CD4-positive, alpha-beta T cell (primary cell): ENCODE measurements at regions not wholly inside any gene's neighbourhood (a gene's known extent, or its start where the extent isn't known, plus 50 kb on each side); places are given as distances from the start of the nearest gene placed in this dataset.
"Not testable (repeated sequence)": the region's sequence is repeated elsewhere in the genome, so short reads cannot be mapped to it uniquely, and the experiment has no call there.

Experiments used
- ATAC-seq: fragments of 200-7000 bp; cut with Tn5 transposase; one replicate; pipeline ENCODE4 v1.10.0; 2022; ENCODE audit warnings: mild to moderate bottlenecking; ENCODE audit not compliant: poor library complexity
- CTCF ChIA-PET: fragments of 350-600 bp; sonication (Branson Sonifier 250); formaldehyde crosslinking; loops from one replicate; lab custom pipeline; 2021; ENCODE audit warnings: antibody characterized with exemption, inconsistent platforms; lab: Charles Lee
- POLR2A ChIA-PET: fragments of 350-600 bp; sonication (Branson Sonifier 250); formaldehyde crosslinking; loops from one replicate; lab custom pipeline; 2021; ENCODE audit warnings: antibody characterized with exemption, inconsistent platforms; lab: Charles Lee
- DNase-seq, 14 experiments: peaks; one replicate each; pipeline ENCODE4 v3.0.0-alpha.2; 2013 to 2020; ENCODE audit warnings: mixed read lengths in 2 of 14
- H3K27ac ChIP-seq, 2 donors: one replicate each; pipeline versions ENCODE4 v1.5.1 to v1.7.0; 2013; ENCODE audit warnings: low read length in 2 of 2, low read depth in 1 of 2, mild to moderate bottlenecking in 1 of 2
- H3K27me3 ChIP-seq, 2 experiments: 1 replicate in 1 of 2; 2 replicates in 1 of 2; pipeline versions ENCODE4 v1.6.1 to v1.7.0; 2013; ENCODE audit warnings: low read length in 2 of 2, control low read depth in 1 of 2, mild to moderate bottlenecking in 1 of 2, moderate library complexity in 1 of 2; ENCODE audit not compliant: insufficient read depth in 2 of 2, control insufficient read depth in 1 of 2
- H3K36me3 ChIP-seq: one replicate; pipeline ENCODE4 v1.6.1; 2013; ENCODE audit warnings: low read length, control low read depth; ENCODE audit not compliant: insufficient read depth
- H3K4me1 ChIP-seq: one replicate; pipeline ENCODE4 v1.6.1; 2013; ENCODE audit warnings: low read length, control low read depth; ENCODE audit not compliant: insufficient read depth
- H3K4me3 ChIP-seq: one replicate; pipeline ENCODE4 v1.5.1; 2013; ENCODE audit warnings: mild to moderate bottlenecking, low read length, moderate library complexity
- H3K9me3 ChIP-seq, 2 experiments: 1 replicate in 1 of 2; 2 replicates in 1 of 2; pipeline versions ENCODE4 v1.6.1 to v1.7.0; 2013; ENCODE audit warnings: low read length in 2 of 2, mild to moderate bottlenecking in 2 of 2, control low read depth in 1 of 2, moderate library complexity in 1 of 2; ENCODE audit not compliant: control insufficient read depth in 1 of 2, insufficient read depth in 1 of 2
- H3K27ac Mint-ChIP-seq: one replicate; pipeline ENCODE4 v1.8.0; 2020; ENCODE audit warnings: mixed read lengths
- H3K27me3 Mint-ChIP-seq: one replicate; pipeline ENCODE4 v1.8.0; 2021; ENCODE audit warnings: mixed read lengths
- H3K36me3 Mint-ChIP-seq: one replicate; pipeline ENCODE4 v1.8.0; 2021; ENCODE audit warnings: low read depth, mixed read lengths
- H3K4me1 Mint-ChIP-seq: one replicate; pipeline ENCODE4 v1.8.0; 2021; ENCODE audit warnings: low read depth, mixed read lengths
- H3K4me3 Mint-ChIP-seq: one replicate; pipeline ENCODE4 v1.8.0; 2020; ENCODE audit warnings: mild to moderate bottlenecking, mixed read lengths
- H3K9me3 Mint-ChIP-seq: one replicate; pipeline ENCODE4 v1.8.0; 2020; ENCODE audit warnings: mixed read lengths
- CTCF ChIP-seq: fragments of 200-600 bp; IDR thresholded peaks from one replicate; pipeline ENCODE4 v1.8.0; 2022; ENCODE audit warnings: antibody characterized with exemption, mild to moderate bottlenecking
- intact Hi-C, 2 experiments: fragments of 100-400 bp; cut with DNase I in 1 of 2; cut with micrococcal nuclease in 1 of 2; formaldehyde crosslinking; loops; one replicate each; pipeline versions ENCODE4 v1.15.1 to v1.9.0; 2023 to 2025; cut with DNase I, micrococcal nuclease

DNA sequence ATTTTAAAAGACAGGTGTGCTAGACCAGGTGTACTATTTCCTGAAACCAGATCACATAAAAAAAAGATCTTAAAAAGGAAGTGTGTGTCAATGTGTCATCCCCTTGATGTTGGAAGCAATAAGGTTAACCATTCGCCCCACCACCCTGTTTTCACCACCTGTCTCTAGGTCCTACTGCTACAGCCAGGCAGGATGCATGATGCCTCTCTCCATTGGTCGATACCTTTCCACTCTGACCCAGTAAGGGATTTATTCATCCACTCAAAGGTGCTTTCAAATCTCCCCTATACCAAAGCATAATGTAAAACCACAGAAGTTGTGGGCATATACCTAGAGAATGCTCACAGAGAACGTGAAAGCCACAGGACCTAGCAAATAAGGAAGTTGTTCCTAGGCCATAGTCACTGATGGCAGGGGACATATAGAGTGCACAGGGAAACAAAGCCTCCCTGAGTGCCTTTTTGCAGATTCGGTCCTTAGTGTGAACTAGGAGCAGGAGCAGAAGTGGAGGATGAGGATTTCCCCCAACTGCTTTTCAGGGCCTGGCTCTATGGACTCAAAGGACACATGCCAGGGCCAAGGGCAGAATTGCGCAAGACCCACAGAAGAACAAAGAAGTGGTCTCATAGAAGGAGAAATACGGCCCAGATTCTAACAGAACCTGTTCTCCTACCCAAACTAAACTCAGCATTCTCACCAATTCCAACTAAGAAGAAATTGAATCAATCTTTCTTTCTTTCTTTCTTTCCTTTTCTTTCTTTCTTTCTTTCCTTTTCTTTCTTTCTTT is 631.5 kb upstream of the NRP1 start:
- no peaks in the 10 kb centered on the region for H3K27me3 Mint-ChIP-seq
- ATAC-seq (no peak), DNase-seq (no peak)
- H3K4me3 Mint-ChIP-seq: no peak overlapping the region
- no peaks in the 10 kb centered on the region for H3K36me3 ChIP-seq
- H3K36me3 Mint-ChIP-seq: no peaks in the 10 kb centered on the region
- no peak overlapping the region for H3K27ac Mint-ChIP-seq
- no peaks in the 10 kb centered on the region for H3K4me1 Mint-ChIP-seq
- no peaks in the 10 kb centered on the region for H3K27me3 ChIP-seq
- CTCF ChIA-PET: no interaction called here
- H3K27ac ChIP-seq: no peak overlapping the region
- intact Hi-C loops: no loop called here
- H3K9me3 ChIP-seq: peaks cover 0 to 5% of the 10 kb centered on the region in 2 experiments
- H3K4me1 ChIP-seq: no peaks in the 10 kb centered on the region
- TF ChIP-seq CTCF: no peak
- POLR2A ChIA-PET: no interaction called here
- H3K9me3 Mint-ChIP-seq: peaks cover 3% of the 10 kb centered on the region
- H3K4me3 ChIP-seq: no peak overlapping the region

DNA sequence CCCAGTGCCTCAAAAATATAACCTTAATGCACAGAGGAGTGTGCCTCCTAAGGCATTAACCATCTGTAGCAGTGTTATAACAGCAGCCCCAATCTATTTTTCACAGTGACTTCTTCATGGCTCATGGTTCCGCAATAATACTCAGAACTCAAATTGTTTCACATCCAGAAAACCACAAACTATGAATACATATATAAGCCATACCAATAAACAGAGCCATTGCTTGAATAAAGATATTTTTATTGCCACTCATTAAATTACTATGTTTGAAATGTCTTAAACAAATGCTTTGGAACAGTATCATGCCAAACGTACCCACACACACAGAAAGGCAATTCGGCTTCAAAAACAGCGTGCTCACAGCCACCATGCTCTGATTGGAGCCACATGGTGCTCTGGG is 629.3 kb upstream of the NRP1 start:
- no peak overlapping the region for H3K4me3 Mint-ChIP-seq
- no peaks in the 10 kb centered on the region for H3K27me3 Mint-ChIP-seq
- H3K36me3 ChIP-seq: no peaks in the 10 kb centered on the region
- H3K27ac ChIP-seq: no peak overlapping the region
- no peak overlapping the region for H3K4me3 ChIP-seq
- no peak overlapping the region for H3K27ac Mint-ChIP-seq
- H3K9me3 Mint-ChIP-seq: no peaks in the 10 kb centered on the region
- no peaks in the 10 kb centered on the region for H3K27me3 ChIP-seq
- ATAC-seq (no peak), DNase-seq (no peak)
- intact Hi-C loops: no loop called here
- ChIA-PET CTCF (no interaction called here), POLR2A (no interaction called here)
- no peaks in the 10 kb centered on the region for H3K9me3 ChIP-seq
- no peaks in the 10 kb centered on the region for H3K36me3 Mint-ChIP-seq
- H3K4me1 ChIP-seq: no peaks in the 10 kb centered on the region
- TF ChIP-seq CTCF: no peak
- no peaks in the 10 kb centered on the region for H3K4me1 Mint-ChIP-seq

- ATAC-seq, H3K4me1 Mint-ChIP-seq: not testable (repeated sequence)
Observed at GRCh38 chr10:33956322-33956721, 621.9 kb upstream of the NRP1 start.

GRCh38 chr10:33955676-33956075 is 621.2 kb upstream of the NRP1 start:
- CTCF ChIA-PET: no interaction called here
- ATAC-seq (no peak), DNase-seq (no peak)
- Histone ChIP-seq H3K4me3 (no peak overlapping the region), H3K27me3 (no peaks in the 10 kb centered on the region), H3K36me3 (no peaks in the 10 kb centered on the region), H3K4me1 (no peaks in the 10 kb centered on the region), H3K27ac (no peak overlapping the region), H3K9me3 (no peaks in the 10 kb centered on the region)
- intact Hi-C loops: no loop called here
- Mint-ChIP-seq H3K36me3 (no peaks in the 10 kb centered on the region), H3K4me1 (no peaks in the 10 kb centered on the region), H3K9me3 (peaks cover 4% of the 10 kb centered on the region), H3K27me3 (no peaks in the 10 kb centered on the region), H3K27ac (no peak overlapping the region), H3K4me3 (no peak overlapping the region)
- TF ChIP-seq CTCF: no peak
- POLR2A ChIA-PET: no interaction called here

More at GRCh38 chr10:33956322-33956721, 621.9 kb upstream of the NRP1 start:
- H3K4me3 Mint-ChIP-seq, H3K4me3 ChIP-seq, H3K9me3 Mint-ChIP-seq, H3K27ac Mint-ChIP-seq, H3K27ac ChIP-seq, H3K9me3 ChIP-seq, intact Hi-C loops, H3K36me3 ChIP-seq, H3K4me1 ChIP-seq, H3K27me3 Mint-ChIP-seq, CTCF ChIA-PET, H3K27me3 ChIP-seq, DNase-seq, POLR2A ChIA-PET, H3K36me3 Mint-ChIP-seq: not testable (repeated sequence)
